NOMO-1 treated with DMSO at 0.1 percent for 48 hours (cell line): ENCODE measurements at regions not wholly inside any gene's neighbourhood (a gene's known extent, or its start where the extent isn't known, plus 50 kb on each side); places are given as distances from the start of the nearest gene placed in this dataset.
A peak's percentile ranks its signal among the peaks of the same experiment; 100 is the strongest.
"Not testable (repeated sequence)": the region's sequence is repeated elsewhere in the genome, so short reads cannot be mapped to it uniquely, and the experiment has no call there.

ENCODE experiments used
- DNase-seq: peaks from one replicate; lab custom pipeline; 2025; ENCODE audit not compliant: unreplicated experiment; lab: John Stamatoyannopoulos, UW

GRCh38 chr14:37841039-37841438 lies 245.6 kb downstream of the TTC6 start:
- DNase-seq, result not testable (repeated sequence)

- no peak for DNase-seq
Observed at GRCh38 chr14:37842106-37842505, 246.7 kb downstream of the TTC6 start.

DNA sequence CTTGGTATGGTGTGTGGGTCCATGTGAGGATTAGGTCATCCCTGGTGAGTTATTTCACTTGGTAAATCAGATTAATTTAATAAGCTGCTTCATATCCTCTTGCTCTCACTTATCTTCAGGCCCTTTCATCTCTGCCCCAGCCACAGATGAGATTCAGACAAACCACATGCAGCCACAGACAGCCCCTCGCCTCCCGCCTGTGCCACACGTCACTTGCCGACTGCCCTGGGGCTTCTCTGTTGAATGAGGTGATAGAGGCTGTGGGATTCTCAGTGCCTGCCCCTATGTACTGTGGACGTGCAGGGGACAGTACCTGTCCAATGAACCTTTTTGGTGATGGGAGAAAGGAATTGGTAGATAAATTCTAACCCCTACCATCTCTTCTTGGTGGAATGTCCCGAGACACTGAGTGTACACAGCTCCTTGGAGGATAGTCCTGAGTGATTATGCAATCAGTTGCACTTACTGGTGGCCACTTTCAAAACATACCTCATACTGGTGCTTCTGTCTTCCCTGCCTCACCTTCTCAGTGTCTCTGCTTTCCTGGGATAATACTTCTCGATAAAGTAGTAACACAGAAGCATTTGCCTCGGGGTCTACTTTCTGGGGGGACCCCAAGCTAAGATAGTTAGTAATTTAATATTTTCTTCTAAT lies 248.7 kb downstream of the TTC6 start:
- DNase-seq, result no peak

DNA sequence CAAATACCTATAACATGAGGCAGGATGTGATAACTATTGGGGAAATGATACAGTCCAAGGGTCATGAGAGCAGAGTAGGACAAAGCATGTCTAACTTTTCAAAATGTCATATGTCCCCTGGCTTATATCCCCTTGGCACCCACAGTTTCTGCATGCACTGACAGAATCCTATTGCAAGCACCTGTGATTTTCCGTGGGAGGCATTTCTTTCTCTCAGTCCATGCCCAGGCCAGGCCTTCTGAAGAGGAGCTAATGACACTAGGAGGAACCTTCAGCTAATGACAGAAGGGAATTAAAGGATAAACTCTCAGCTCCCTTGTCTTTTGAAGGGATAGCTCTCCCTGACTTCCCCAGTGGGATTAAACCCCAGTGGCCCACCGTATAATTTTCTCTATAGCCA lies 249.2 kb downstream of the TTC6 start:
- no peak for DNase-seq

GRCh38 chr14:37848985-37849621 lies 253.7 kb downstream of the TTC6 start:
- no peak for DNase-seq

GRCh38 chr14:37851054-37851453 lies 255.6 kb downstream of the TTC6 start:
- DNase-seq, result no peak

- no peak for DNase-seq
Observed at GRCh38 chr14:37855871-37856270, 260.4 kb downstream of the TTC6 start.

- no peak for DNase-seq
Observed at GRCh38 chr14:37857774-37858266, 262.4 kb downstream of the TTC6 start.

DNA sequence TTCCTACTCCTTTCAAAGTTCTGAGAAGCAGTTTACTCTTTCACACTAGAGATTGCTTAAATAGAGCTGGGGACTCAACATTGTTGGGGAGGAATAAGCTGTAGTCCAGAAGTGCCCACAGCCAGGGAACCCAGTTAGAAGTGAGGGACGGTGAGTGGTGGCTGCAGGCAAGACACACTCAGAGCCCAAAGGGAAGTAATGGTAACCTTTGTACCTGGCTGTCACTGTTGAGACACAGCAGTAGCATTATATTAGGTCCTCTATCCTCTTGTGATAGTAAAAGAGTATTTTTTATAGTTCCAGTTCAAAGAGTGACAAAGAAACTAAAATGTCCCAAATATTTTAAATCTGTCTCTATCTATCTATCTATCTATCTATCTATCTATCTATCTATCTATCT lies 263.3 kb downstream of the TTC6 start:
- no peak for DNase-seq

GRCh38 chr14:37859177-37859576 lies 263.7 kb downstream of the TTC6 start:
- no peak for DNase-seq

GRCh38 chr14:37862263-37862662 lies 266.8 kb downstream of the TTC6 start:
- DNase-seq, result no peak

DNA sequence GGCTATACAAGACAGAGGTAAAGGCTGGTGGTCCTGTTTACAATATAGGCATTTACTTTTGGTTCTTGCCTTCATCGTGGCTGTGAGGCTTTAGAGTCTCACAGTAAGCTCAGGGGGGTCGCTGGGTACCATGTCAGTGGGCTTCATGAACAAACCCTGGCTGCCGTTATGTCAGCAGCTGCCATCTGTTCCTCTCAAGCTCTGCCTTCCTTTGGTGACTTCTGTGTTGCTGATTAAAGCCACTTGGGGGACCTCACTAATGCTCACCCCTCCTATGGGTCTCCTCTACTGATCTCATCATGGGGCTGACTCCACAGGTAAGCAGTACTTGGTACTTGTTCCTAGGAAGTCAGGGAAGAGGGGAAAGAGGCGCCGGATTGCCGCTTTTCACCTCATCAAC lies 268.7 kb downstream of the TTC6 start:
- no peak for DNase-seq

GRCh38 chr14:37864861-37865718 lies 269.7 kb downstream of the TTC6 start:
- DNase-seq, result no peak

GRCh38 chr14:37865719-37866549 lies 270.5 kb downstream of the TTC6 start:
- no peak for DNase-seq

GRCh38 chr14:37869633-37870032 lies 274.2 kb downstream of the TTC6 start:
- no peak for DNase-seq

GRCh38 chr14:37870170-37870569 lies 274.7 kb downstream of the TTC6 start:
- DNase-seq, result no peak

DNA sequence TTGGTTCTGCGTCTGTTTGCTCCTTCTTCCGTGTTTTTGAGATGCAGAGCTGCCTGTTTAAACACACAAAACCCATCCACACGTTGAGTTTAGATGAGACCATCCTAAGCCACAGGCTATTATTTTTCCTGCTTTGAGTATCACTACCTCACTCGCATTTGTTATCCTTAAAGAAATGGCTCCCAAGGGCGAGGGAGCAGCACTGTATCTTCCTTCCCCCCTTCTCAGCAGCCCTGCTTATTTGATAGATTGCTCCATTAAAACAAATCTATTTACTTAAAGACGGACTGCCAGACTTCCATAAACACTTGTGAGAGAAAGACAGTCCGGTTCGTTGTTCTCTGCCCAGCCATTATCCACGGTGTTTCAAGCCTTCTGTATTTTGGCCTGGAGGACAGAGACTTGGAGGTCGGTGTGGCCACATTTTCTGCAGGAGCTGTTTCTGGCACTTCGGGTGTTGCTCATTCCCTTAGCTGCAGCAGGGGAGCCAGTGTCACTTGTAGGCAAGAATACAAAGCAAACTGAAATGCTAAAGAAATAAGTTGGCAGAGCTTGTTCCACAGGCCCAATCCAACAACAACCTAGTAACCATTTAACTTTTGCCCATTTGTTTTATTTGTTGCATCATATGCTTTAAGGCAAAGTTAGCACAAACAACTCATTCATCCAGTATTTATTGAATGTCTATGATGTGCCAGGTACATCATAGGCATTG lies 275.4 kb downstream of the TTC6 start:
- no peak for DNase-seq

DNA sequence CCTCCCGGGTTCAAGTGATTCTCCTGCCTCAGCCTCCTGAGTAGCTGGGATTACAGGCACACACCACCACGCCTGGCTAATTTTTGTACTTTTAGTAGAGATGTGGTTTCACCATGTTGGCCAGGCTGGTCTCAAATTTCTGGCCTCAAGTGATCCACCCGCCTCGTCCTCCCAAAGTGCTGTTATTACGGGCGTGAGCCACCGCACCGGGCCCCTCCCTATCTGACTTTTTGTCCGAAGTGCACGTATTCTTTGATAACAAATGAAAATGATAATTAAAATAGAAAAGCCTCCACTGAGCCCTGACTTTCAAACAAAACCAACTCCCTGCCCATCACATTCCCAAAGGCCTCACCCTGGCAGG lies 278.6 kb downstream of the TTC6 start:
- DNase-seq, result not testable (repeated sequence)

GRCh38 chr14:37874429-37875109 lies 279.1 kb downstream of the TTC6 start:
- peak; percentile 49 for DNase-seq

- DNase-seq, result no peak
Observed at GRCh38 chr14:37888234-37888633, 292.8 kb downstream of the TTC6 start.
